ENCODE measurements at regions not wholly inside any gene's neighbourhood (a gene's known extent, or its start where the extent isn't known, plus 50 kb on each side); places are given as distances from the start of the nearest gene placed in this dataset.

GRCh38 chr2:173708806-173709205, 256.4 kb downstream of the SP3 start:
- no peak for TF ChIP-seq POLR2A (IDR thresholded peaks at IDR 0.05; ENCODE audit: low read length)
- no peak for TF ChIP-seq GATA1 (IDR thresholded peaks at IDR 0.05; ENCODE audit: low read depth, low read length)

Measured in erythroblast (primary cell).